ENCODE measurements at regions not wholly inside any gene's neighbourhood (a gene's known extent, or its start where the extent isn't known, plus 50 kb on each side); places are given as distances from the start of the nearest gene placed in this dataset.

DNA sequence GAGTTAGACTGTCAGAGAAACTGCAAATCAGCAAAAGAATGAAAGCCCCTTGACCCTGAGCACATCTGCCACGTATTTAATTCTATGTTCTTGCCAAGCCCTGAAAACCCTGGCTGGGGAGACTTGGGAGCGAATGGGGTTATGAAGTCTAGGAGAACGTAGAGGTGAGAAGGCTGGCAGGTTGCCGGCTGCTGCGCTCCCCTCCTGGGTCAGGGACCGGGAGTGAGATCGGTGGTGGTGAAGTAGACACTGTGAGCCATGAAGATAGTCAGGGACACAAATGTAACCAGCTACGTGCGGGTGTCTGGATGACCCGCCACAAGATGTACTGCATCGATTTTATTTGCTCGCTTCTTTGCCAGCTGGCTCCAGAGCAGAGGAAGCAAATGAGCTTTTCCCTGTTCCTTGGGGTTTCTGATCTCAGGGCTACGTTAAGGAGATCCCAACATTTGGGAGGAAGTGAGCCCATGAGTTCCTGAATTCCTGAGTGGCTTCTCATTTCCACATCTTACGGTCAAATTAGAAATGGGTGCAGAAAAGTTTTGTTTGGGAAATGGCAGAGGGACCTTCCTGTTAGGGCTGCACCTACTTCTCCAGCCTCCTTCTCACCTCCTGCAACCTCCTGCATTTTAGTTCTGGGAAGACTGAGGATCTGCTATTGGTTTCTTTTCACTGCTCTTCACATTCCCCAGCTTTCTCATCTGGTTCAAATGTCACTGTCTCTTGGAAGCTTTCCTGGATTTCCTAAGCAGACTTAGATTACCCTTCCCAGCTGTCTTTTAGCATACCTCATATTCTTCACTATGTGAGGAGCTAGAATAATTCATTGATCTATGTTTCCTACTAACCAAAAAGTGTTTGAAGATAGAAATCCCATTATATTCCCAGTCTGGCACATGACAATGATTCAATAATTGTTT lies 360.6 kb downstream of the ZNF521 start:
- ChIA-PET CTCF (no interaction called here), POLR2A (no interaction called here)
- no peak for FAIRE-seq
- TF ChIP-seq GATA3 (IDR thresholded peaks at IDR 0.05; ENCODE audit: borderline replicate concordance) (no peak), RNF2 (IDR thresholded peaks at IDR 0.05; ENCODE audit: borderline replicate concordance, low read depth) (no peak), EP300 (IDR thresholded peaks at IDR 0.05) (no peak), HDAC2 (IDR thresholded peaks at IDR 0.05) (no peak), CHD2 (IDR thresholded peaks at IDR 0.05; ENCODE audit: low read length, partially characterized antibody) (no peak)
- TF ChIP-seq, protein P1, sequence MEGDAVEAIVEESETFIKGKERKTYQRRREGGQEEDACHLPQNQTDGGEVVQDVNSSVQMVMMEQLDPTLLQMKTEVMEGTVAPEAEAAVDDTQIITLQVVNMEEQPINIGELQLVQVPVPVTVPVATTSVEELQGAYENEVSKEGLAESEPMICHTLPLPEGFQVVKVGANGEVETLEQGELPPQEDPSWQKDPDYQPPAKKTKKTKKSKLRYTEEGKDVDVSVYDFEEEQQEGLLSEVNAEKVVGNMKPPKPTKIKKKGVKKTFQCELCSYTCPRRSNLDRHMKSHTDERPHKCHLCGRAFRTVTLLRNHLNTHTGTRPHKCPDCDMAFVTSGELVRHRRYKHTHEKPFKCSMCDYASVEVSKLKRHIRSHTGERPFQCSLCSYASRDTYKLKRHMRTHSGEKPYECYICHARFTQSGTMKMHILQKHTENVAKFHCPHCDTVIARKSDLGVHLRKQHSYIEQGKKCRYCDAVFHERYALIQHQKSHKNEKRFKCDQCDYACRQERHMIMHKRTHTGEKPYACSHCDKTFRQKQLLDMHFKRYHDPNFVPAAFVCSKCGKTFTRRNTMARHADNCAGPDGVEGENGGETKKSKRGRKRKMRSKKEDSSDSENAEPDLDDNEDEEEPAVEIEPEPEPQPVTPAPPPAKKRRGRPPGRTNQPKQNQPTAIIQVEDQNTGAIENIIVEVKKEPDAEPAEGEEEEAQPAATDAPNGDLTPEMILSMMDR (IDR thresholded peaks at IDR 0.05) = no peak
- Histone ChIP-seq H3K4me1 (no peaks in the 10 kb centered on the region), H3K4me2 (no peak overlapping the region), H3K27ac (no peak overlapping the region), H3K9me3 (no peaks in the 10 kb centered on the region), H3K4me3 (no peak overlapping the region)
- no peak for ATAC-seq
- no peak for DNase-seq (ENCODE audit: low read depth in 1 of 2, low spot score in 1 of 2)
- WGBS (ENCODE audit: missing lambda C conversion rate) = 43% methylated on average over 14 of the region's 14 CpGs

DNA sequence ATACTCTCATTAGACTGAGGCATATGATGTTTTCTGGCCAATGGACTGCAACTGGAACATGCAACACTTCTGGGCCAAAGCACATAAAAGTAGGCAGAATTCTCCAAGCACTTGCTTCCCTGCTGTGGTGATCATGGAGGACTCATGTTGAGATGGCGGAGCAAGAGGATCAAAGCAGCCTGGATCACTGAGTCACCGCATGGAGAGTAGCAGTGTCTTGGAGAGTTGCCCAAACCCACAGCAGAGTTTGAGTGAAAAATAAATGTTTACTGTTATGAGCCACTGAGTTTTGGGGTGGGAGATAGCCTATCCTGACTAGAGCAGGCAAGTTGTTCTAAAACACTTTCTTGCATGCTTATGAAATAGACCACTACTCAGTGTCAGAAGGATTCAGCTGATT lies 359.5 kb downstream of the ZNF521 start:
- ChIA-PET POLR2A (no interaction called here), CTCF (no interaction called here)
- ATAC-seq = no peak
- H3K4me1 ChIP-seq = no peaks in the 10 kb centered on the region
- 13% methylated on average over 2 of the region's 2 CpGs for WGBS (ENCODE audit: missing lambda C conversion rate)
- H3K9me3 ChIP-seq = no peaks in the 10 kb centered on the region
- DNase-seq (ENCODE audit: low read depth in 1 of 2, low spot score in 1 of 2) = no peak
- no peak for FAIRE-seq
- no peak overlapping the region for H3K27ac ChIP-seq
- TF ChIP-seq JUN (IDR thresholded peaks at IDR 0.05) (no peak), ZFP36 (IDR thresholded peaks at IDR 0.05; ENCODE audit: borderline replicate concordance, partially characterized antibody) (no peak), BHLHE40 (IDR thresholded peaks at IDR 0.05; ENCODE audit: low read depth, low read length) (no peak), ELK1 (IDR thresholded peaks at IDR 0.05; ENCODE audit: low read depth, low read length) (no peak), MAX (IDR thresholded peaks at IDR 0.05) (no peak)
- TF ChIP-seq, protein P1 (IDR thresholded peaks at IDR 0.05) = no peak
- no peak overlapping the region for H3K4me2 ChIP-seq
- no peak overlapping the region for H3K4me3 ChIP-seq

GRCh38 chr18:24993628-24994027 lies 358.3 kb downstream of the ZNF521 start:
- Histone ChIP-seq H3K4me2 (no peak overlapping the region), H3K4me3 (no peak overlapping the region), H3K27ac (no peak overlapping the region), H3K9me3 (no peaks in the 10 kb centered on the region), H3K4me1 (no peaks in the 10 kb centered on the region)
- CTCF ChIA-PET = no interaction called here
- POLR2A ChIA-PET = no interaction called here
- ATAC-seq (no peak), DNase-seq (ENCODE audit: low read depth in 1 of 2, low spot score in 1 of 2) (no peak), FAIRE-seq (no peak)
- WGBS (ENCODE audit: missing lambda C conversion rate) = 19% methylated on average over 6 of the region's 6 CpGs
- TF ChIP-seq EP300 (IDR thresholded peaks at IDR 0.05) (no peak), CBX8 (IDR thresholded peaks at IDR 0.05) (no peak), FOSB (CRISPR knock-in tag; IDR thresholded peaks at IDR 0.05) (no peak), NPAS2 (CRISPR knock-in tag; IDR thresholded peaks at IDR 0.05; ENCODE audit: borderline replicate concordance) (no peak), BHLHE40 (IDR thresholded peaks at IDR 0.05; ENCODE audit: low read depth, low read length) (no peak), FOSL2 (IDR thresholded peaks at IDR 0.05) (no peak), FOSL2 (CRISPR knock-in tag; IDR thresholded peaks at IDR 0.05) (no peak), ZFP36 (IDR thresholded peaks at IDR 0.05; ENCODE audit: borderline replicate concordance, partially characterized antibody) (no peak), GATA3 (IDR thresholded peaks at IDR 0.05; ENCODE audit: borderline replicate concordance) (no peak), ZSCAN20 (CRISPR knock-in tag; IDR thresholded peaks at IDR 0.05) (no peak)
- TF ChIP-seq, protein P2, sequence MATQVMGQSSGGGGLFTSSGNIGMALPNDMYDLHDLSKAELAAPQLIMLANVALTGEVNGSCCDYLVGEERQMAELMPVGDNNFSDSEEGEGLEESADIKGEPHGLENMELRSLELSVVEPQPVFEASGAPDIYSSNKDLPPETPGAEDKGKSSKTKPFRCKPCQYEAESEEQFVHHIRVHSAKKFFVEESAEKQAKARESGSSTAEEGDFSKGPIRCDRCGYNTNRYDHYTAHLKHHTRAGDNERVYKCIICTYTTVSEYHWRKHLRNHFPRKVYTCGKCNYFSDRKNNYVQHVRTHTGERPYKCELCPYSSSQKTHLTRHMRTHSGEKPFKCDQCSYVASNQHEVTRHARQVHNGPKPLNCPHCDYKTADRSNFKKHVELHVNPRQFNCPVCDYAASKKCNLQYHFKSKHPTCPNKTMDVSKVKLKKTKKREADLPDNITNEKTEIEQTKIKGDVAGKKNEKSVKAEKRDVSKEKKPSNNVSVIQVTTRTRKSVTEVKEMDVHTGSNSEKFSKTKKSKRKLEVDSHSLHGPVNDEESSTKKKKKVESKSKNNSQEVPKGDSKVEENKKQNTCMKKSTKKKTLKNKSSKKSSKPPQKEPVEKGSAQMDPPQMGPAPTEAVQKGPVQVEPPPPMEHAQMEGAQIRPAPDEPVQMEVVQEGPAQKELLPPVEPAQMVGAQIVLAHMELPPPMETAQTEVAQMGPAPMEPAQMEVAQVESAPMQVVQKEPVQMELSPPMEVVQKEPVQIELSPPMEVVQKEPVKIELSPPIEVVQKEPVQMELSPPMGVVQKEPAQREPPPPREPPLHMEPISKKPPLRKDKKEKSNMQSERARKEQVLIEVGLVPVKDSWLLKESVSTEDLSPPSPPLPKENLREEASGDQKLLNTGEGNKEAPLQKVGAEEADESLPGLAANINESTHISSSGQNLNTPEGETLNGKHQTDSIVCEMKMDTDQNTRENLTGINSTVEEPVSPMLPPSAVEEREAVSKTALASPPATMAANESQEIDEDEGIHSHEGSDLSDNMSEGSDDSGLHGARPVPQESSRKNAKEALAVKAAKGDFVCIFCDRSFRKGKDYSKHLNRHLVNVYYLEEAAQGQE (IDR thresholded peaks at IDR 0.05) = no peak
- TF ChIP-seq, protein P1 (IDR thresholded peaks at IDR 0.05) = no peak

Measured in A549 (cell line).